ENCODE measurements at regions not wholly inside any gene's neighbourhood (a gene's known extent, or its start where the extent isn't known, plus 50 kb on each side); places are given as distances from the start of the nearest gene placed in this dataset.
"Not testable (repeated sequence)": the region's sequence is repeated elsewhere in the genome, so short reads cannot be mapped to it uniquely, and the experiment has no call there.

DNA sequence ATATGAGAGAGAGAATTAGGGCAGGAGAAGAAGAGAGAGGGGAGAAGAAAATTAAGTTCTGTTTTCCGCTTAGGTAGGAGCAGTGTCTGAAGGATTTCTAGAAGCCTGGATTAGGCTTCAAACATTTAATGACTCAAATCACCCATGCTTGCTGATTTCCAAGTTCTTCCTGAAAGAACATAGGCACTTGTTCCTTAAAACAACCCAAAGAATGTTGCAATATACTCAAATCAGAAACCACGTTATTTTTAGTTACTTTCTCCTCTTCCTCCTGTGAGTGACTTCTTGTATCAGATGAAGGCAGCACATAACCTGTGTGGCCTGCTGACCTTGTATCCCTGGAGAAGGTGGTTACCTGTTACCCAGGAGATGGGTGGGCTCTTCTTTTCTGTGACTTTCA lies 351.5 kb upstream of the KLF4 start:
- DNase-seq (ENCODE audit: low spot score), result no peak

DNA sequence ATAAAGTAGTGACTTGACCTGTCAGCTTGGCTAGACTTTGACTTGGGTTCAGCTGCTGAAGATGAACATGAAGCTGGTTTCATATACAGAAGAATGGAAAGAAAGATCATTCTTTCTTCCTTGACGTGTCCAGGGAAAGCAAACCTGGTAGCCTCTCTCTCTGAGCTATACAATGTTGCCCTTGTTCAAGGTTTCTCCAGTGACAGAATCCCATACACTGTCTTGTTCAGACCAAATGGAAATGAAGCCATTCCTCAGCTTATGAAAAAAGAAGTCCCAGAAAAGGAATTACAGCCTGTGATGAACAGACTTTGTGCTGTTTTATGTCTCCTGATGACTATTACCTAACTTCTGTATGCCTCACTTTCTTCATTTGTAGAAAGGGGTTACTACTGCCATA lies 349.8 kb upstream of the KLF4 start:
- no peak for DNase-seq (ENCODE audit: low spot score)

DNA sequence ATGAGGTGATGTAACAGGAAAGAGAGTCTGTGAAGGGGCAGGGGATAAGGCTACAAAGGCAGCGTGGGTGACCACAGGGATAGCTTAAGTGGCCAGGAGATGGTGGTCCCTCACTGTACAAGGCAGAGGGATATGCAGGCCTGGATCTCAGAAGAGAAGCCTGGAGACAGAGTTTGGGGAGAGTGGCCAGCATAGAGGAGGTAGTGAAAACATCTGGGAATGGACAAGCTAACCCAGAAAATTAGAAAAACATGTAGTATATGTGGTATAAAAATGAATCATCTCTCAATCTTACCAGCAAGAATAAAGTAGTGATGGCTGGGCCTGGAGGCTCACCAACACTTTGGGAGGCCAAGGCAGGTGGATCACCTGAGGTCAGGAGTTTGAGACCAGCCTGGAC lies 349.2 kb upstream of the KLF4 start:
- no peak for DNase-seq (ENCODE audit: low spot score)

DNA sequence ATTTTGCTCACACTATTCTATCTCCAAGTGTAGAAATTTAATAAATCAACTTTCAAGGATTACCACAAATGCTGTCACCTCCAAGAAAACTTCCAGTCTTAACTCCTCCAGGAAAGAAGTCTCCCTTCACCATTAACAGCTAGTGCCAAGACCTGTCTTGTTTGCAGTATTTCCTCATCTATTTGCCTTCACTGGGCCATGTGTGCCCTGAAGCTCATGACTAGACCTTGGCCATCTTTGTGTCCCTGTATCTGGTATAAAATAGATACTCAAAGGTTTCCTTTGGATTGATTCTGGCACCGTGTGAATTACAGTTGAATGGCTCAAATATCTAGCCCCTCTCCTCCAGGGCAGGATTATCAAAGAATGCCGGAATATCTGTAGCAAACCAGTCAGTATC lies 346.7 kb upstream of the KLF4 start:
- no peak for DNase-seq (ENCODE audit: low spot score)

DNA sequence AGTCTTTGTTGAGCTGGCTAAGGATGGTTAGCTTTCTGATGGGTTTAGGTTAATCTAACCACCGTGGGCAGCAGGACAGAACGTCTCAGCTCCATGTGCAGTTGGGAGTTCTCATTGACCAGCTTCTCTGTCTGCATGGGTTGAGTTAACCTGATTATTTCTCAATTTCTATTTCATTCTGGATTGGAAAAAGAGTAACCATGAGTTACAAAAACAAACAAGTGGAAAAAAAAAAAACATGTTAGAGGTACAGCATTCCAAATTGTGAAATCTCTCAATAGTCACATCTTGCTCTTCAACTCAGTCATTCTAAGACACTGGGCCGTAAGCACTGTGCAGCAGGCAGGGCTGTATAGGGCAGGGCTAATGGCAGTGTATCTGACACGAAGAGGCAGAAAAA lies 343.7 kb upstream of the KLF4 start:
- no peak for DNase-seq (ENCODE audit: low spot score)

DNA sequence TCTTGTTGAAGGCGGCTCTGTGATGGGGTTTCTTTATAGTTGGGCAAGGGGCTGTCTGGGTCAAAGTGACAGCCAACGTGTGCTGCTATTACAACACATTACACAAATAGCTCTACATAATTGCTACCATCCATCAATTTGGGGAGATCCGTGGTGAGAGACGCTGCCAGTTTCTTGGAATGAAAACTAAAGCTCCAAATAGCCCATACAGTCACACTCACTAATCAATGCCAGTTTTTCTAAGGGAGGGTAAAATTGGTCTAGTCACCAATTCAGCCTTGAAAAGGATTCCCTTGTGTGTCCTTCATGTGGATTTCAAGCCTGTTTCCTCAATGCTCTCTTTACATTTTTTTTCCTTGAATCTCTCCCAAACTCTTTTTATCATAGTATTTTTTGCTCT lies 343.3 kb upstream of the KLF4 start:
- DNase-seq (ENCODE audit: low spot score), result no peak

DNA sequence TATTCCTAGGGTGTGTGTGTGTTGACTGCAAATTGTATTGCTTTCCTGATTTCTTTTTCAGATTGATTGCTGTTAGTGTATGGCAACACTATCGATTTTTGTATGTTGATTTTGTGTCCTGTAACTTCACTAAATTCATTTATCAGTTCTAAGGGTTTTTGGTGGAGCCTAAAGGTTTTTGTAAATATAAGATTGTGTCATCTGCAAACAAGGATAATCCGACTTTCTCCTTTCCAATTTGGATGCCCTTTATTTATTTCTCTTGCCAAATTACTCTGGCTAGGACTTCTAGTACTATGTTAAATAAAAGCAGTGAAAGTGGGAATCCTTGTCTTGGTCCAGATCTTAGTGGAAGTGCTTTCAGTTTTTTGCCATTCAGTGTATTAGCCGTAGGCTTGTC lies 340.9 kb upstream of the KLF4 start:
- no peak for DNase-seq (ENCODE audit: low spot score)

DNA sequence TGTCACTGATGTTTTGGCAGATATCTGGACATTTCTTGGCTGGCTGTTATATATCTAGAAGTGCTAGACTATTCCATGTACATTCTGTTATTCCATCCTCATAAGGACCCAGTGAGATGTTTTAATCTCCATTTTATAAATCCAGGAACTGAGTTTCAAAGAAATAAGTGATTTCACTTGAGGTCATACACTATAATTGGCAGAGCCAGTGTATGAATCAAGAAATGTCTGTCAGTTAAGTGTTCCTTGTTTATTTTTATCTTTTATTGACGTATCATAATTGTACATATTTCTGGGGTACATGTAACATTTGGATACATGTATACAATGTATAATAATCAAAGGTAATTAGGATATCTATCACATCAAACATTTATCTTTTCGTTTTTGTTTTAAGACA lies 338.3 kb upstream of the KLF4 start:
- no peak for DNase-seq (ENCODE audit: low spot score)

DNA sequence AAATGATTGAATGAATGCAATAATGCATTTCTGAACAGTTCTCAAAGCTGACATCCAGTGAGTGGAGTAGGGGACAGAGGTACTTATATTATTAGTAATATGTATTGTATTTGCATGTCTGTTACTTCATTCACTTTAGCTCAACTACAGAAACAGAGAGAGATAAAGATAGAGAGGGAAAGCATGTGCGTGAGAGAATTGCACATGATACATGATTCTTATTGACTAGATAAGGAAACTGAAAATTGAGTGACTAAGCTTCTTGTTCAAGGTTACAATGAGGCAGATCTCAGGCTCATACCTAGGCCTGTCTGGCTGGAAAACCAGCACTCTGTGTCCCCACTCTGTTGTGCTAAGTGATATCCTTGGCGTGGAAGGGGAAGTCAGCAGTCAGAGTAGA lies 337.7 kb upstream of the KLF4 start:
- no peak for DNase-seq (ENCODE audit: low spot score)

DNA sequence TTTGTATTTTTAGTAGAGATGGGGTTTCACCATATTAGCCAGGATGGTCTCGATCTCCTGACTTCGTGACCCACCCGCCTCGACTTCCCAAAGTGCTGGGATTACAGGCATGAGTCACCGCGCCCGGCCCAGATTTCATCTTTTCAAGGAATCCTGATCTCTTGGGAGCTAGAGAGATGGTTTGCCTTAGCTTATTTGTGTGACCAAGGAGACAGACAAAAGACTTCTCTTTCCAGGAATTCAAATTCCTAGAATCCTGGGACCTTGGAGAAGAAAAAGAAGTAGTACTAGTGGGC lies 337.1 kb upstream of the KLF4 start:
- DNase-seq (ENCODE audit: low spot score), result not testable (repeated sequence)

DNA sequence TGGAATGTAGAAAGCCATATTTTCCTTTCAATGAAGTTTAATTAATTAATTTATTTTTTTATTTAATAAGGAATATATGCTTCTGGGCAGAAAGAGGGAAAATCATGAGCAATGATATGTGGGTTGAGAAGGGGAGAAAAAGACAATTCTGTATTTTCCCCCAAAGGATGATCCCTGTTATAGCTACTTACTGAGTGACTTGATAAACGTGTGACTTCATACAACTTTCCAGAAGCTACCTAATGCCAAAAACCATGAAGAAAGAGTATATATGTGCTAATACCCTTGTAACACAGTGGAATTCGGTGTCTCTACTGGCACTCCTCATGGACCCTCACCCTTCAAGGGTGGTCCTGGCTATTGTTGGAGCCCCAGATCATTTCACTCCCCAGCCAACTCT lies 335.0 kb upstream of the KLF4 start:
- DNase-seq (ENCODE audit: low spot score), result no peak

DNA sequence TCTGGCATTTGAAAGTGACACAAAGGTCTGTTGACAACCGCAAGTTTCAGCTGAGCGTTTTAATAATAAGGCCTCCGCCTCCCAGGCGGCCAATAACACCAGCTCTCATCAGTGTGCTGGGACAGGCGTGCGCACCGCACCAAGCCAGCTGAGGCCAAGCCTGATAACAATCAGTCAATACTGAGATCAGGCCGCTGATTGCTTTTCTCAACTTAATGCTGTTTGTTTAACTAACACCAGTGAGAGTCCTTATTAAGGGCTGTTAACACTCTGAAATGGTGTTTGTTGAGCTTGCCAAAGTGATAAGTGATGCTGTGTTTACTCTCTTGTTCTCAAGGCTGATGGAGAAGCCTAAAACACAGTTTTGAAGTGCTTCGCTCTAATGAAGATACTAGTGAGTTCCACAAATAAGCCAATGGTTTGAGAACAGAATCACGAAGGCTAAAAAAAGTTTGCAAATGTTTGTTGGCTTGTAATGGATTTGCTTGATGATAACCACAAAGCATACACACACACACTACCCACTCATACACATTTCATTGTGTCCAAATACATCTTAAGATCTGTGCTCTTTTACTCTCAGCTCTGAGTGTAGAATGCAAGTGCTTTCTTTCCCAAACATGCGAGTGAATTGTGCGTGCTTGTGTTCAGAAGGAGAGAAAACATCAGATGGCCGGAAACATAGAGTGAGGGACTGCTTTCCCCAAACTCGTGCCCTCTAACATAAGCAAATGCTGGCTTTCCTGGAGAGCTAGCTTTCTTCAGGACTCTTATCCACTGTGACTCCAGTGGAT lies 330.4 kb upstream of the KLF4 start:
- peak; percentile 37 for DNase-seq (ENCODE audit: low spot score)

DNA sequence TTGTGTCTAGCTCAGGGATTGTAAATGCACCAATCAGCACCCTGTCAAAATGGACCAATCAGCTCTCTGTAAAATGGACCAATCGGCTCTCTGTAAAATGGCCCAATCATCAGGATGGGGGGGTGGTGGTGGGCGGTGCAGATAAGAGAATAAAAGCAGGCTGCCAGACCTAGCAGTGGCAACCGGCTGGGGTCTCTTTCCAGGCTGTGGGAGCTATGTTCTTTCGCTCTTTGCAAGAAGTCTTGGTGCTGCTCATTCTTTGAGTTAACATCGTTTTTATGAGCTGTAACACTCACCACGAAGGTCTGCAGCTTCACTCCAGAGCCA lies 328.9 kb upstream of the KLF4 start:
- not testable (repeated sequence) for DNase-seq (ENCODE audit: low spot score)

DNA sequence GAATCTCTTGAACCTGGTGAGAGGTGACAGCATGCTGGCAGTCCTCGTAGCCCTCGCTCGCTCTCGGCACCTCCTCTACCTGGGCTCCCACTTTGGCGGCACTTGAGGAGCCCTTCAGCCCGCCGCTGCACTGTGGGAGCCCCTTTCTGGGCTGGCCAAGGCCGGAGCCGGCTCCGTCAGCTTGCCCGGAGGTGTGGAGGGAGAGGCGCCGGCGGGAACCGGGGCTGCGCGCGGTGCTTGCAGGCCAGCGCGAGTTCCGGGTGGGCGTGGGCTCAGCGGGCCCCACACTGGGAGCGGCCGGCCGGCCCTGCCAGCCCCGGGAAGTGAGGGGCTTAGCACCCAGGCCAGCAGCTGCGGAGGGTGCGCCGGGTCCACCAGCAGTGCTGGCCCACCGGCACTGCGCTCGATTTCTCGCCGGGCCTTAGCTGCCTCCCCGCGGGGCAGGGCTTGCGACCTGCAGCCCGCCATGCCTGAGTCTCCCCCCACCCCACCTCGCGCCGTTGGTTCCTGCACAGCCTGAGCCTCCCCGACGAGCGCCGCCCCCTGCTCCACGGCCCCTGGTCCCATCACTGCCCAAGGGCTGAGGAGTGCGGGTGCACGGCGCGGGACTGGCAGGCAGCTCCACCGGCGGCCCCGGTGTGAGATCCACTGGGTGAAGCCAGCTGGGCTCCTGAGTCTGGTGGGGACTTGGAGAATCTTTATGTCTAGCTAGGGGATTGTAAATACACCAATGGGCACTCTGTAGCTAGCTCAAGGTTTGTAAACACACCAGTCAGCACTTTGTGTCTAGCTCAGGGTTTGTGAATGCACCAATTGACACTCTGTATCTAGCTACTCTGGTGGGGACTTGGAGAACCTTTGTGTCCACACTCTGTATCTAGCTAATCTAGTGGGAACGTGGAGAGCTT lies 328.3 kb upstream of the KLF4 start:
- DNase-seq (ENCODE audit: low spot score), result not testable (repeated sequence)

DNA sequence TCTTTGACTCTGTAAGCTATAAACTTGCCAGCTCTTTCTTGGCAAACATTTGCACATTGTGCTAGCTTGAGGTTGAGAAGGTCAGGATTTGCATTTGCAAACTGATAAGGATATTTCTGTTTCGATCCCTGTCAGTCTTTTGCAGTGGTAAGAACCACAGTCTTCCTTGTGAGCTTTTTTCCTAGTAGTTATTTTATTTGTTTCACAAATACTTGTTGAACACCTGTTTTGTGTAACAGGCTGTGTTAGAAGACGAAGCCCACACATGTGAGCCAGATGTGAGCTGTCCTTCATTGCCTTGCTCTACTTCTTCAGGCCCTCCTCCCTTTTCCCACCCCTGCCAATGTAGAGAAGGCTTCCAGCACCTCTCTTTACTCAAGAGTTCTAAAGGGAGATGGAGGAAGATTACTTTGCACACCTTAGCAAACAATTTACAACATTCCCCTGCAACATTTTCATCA lies 327.0 kb upstream of the KLF4 start:
- no peak for DNase-seq (ENCODE audit: low spot score)

DNA sequence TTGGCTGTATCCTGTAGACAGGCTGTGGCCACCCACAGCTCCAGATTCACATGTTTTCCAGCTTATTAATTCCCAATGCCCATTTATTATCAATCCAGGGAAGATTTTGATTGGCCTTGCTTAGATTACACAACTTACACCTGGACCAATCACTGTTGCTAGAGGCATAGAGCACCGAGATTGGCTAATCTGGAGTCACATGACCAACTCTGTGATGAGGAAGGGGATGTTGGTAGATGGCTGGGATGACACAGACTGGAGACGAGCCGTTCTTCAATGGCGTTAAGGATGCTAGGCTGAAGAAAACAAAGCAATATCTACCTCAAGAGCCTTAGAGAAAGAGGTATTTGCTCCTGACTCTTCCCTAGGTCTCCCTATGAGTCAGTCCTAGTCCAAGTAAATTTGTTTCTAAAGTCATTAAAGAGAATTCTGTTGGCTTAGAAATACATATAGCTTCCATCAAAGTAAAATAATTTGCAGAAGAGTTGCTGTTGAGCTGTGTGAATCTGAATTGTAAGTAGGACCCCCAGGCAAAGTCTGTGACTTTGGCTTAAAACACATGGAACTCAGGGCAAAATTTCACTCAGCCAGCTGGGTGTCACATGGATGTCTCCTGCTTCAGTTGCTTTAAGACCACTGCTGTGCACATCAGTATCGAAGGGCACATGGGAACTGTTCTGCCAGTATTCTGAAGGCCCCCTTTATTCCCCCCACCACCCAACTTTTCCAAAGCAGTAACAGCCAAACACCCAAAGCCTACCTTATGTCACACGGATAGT lies 326.4 kb upstream of the KLF4 start:
- DNase-seq (ENCODE audit: low spot score), result no peak

DNA sequence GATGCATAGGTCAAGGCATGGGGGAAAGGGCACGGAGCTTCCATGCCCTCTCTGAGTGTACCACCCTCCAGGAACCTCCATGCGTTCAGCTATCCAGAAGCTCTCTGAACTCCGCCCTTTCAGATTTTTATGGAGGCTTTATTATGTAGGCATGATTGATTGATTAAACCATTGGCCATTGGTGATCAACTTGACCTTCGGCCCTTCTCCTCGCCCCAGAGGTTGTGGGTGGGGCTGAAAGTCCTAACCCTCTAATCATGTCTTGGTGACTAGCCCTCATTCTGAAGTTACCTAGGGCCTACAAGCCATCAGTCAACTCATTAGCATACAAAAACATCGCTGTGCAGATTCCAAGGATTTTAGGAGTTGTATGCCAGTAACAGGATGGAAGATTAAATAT lies 323.7 kb upstream of the KLF4 start:
- no peak for DNase-seq (ENCODE audit: low spot score)

DNA sequence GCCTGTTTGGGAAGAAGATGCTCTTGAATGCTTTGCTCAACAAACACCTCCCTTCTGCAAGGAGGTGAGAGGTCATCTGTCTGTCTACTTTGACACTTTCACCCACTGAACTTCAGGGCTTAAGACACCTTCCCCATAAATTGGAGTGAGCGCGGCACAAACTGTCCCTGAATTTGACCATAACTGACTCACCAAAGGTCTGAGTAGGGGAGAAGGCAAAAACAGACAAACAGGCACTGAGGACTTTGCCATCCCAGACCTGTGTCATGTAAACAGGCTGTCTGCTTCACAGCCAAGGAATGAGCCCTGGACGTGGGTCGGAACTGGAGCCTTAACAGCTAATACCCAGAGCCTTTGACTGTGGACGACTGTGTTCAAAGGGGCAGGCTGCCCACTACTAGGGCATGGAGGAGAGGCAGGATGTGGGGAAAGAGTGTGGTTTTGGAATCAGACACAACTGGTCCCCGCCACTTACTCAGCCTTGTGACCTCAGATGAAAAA lies 320.9 kb upstream of the KLF4 start:
- no peak for DNase-seq (ENCODE audit: low spot score)

DNA sequence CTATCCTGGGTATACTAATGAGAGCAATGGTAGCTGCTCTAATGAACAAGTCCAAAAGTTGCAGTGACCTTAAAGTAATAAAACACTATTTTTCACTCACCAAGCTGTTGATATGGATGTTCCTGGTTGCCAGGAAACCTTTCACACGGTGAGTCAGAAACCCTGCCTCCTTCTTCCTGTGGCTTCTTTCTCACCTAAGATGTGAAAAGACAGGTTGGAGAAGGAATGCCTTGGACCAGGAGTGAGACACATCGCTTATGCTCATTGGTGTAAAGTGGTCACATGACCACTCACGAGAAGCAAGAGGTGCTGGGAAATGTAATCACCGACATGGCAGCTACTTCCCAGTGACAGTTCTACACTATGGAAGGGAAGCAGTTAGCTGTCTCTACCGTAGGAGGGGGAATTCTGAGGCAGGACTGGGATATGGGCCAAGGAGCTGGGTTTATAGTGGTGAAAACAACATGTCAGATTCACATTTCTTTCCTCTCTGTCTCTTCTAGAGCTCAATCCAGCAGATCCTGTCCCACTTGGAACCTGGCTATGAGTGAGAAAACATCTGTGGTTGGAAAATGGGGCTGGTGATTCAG lies 320.4 kb upstream of the KLF4 start:
- no peak for DNase-seq (ENCODE audit: low spot score)

DNA sequence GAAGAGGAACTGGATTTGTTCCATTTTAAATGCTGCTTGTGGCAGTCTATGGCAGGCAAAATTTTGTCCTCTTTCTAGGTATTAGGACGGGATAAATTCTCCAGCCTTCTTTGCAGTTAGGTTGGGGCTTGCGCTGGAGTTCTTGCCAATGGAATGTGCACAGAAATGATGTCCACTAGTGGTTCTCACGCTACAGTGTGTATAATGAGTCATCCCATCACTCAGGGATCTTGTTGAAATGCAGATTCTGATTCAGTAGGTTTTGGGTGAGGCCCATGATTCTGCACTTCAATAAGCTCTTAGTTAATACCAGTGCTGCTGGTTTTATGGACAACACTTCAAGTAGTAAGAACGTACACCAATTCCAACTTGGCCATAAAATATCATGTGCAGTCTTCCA lies 317.6 kb upstream of the KLF4 start:
- no peak for DNase-seq (ENCODE audit: low spot score)

DNA sequence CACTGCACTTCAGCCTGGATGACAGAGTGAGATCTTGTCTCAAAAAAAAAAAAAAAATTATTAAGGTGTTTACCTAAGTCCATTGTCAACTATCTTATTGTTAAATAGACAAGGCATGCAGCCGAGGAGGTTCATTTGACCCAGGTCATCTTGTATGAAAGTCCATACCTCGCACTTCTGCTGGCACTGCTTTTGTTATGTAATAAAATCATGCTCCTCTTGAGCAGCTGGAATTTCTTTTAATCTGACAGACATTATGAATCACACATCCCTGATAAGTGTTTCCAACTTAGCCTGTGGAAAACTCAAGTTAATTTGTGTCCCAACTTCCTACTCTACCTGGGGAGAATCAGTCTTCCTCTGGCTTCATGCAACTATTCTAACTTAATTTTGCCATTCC lies 315.6 kb upstream of the KLF4 start:
- no peak for DNase-seq (ENCODE audit: low spot score)

DNA sequence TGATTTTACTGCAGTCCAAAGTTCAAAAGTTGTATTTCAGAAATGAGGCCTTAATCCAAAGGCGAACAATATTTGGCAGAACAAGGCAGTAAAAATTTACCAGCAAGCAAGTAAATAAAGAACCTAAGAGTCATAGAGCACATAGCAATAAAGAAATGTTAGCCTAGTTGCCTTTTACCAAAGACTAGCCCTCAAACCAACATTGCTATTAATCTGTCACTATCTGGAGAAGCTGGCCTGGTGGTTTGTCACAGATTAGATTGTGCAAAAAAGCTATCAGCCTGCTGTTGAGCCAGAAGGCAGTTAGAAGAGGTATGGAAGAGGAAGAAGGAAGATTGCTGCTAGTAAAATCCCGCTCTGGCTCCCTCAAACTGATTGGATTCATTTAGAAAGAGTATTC lies 304.7 kb upstream of the KLF4 start:
- no peak for DNase-seq (ENCODE audit: low spot score)

All from iPS-NIHi11 (cell line).